ENCODE measurements at regions not wholly inside any gene's neighbourhood (a gene's known extent, or its start where the extent isn't known, plus 50 kb on each side); places are given as distances from the start of the nearest gene placed in this dataset.

DNA sequence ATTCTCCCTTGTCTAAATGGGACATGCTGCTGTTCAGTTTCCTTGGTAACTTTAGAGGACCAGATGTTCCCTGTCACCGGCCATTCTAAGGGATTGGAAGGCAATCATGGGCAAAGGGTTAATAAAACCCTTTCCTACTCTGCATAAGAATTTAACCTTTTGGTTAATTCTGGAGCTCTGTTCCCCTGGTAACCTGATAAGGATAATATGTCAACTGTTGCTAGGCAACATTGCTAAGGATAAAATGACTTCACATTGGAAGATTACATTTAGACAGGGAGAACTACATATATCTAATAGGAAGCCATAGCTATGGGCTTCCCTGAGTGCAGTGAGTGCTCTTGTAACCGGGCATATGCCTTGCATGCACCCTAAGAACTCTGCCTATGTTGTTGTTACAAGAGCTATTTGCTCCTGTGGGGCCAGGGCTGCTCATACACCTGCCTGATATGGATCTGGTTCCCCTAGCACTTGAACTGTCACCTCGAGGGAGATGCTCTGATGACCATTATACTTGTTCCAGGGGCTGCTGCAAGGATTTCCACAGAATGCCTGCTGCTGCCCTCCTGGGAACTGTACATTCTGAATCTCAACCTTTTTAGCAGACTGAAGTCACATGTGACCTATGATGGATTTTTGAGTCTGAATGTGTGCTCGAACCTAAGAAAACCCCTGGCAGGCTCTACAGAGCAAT is 326.3 kb upstream of the PDZRN3 start:
- H3K27me3 ChIP-seq (replicated peaks; ENCODE audit: insufficient read depth): no peaks in the 10 kb centered on the region
- H3K4me1 ChIP-seq (replicated peaks): no peaks in the 10 kb centered on the region
- H3K9me3 ChIP-seq: no peaks in the 10 kb centered on the region
- DNase-seq (ENCODE audit: low spot score): no peak
- H3K4me3 ChIP-seq: no peak overlapping the region
- H3K36me3 ChIP-seq: no peaks in the 10 kb centered on the region
- intact Hi-C loops (cut with DNase I): no loop called here
- WGBS: 72% methylated on average over 4 of the region's 4 CpGs
- H3K27ac ChIP-seq: no peak overlapping the region
- TF ChIP-seq, protein P1, sequence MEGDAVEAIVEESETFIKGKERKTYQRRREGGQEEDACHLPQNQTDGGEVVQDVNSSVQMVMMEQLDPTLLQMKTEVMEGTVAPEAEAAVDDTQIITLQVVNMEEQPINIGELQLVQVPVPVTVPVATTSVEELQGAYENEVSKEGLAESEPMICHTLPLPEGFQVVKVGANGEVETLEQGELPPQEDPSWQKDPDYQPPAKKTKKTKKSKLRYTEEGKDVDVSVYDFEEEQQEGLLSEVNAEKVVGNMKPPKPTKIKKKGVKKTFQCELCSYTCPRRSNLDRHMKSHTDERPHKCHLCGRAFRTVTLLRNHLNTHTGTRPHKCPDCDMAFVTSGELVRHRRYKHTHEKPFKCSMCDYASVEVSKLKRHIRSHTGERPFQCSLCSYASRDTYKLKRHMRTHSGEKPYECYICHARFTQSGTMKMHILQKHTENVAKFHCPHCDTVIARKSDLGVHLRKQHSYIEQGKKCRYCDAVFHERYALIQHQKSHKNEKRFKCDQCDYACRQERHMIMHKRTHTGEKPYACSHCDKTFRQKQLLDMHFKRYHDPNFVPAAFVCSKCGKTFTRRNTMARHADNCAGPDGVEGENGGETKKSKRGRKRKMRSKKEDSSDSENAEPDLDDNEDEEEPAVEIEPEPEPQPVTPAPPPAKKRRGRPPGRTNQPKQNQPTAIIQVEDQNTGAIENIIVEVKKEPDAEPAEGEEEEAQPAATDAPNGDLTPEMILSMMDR (IDR thresholded peaks at IDR 0.05): no peak
- TF ChIP-seq POLR2A (IDR thresholded peaks at IDR 0.05): no peak
- TF ChIP-seq POLR2AphosphoS5 (IDR thresholded peaks at IDR 0.05): no peak

DNA sequence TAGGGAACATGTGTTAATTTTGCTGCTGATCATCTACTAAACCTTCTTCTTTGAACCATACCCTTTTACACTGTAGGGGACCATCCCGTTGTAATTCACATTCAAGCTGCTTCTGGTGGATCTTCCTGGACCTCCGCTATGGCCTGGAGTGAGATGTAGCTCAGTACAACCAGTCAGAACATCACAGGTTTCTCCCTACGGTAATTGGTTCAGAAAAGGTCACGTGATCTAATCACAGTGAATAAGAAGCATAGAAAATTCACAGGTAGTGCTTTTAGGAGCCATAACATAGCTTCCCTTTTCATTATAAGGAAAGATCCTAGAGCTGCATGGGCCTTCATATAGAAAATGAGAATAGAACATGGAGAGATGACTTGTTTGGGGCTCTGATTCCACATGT is 320.8 kb upstream of the PDZRN3 start:
- intact Hi-C loops (cut with DNase I): no loop called here
- no peak overlapping the region for H3K27ac ChIP-seq
- TF ChIP-seq POLR2A (IDR thresholded peaks at IDR 0.05) (no peak), POLR2AphosphoS5 (IDR thresholded peaks at IDR 0.05) (no peak)
- TF ChIP-seq, protein P1 (IDR thresholded peaks at IDR 0.05): no peak
- no peak overlapping the region for H3K4me3 ChIP-seq
- H3K4me1 ChIP-seq (replicated peaks): no peaks in the 10 kb centered on the region
- no peak for DNase-seq (ENCODE audit: low spot score)
- H3K9me3 ChIP-seq: no peaks in the 10 kb centered on the region
- H3K27me3 ChIP-seq (replicated peaks; ENCODE audit: insufficient read depth): no peaks in the 10 kb centered on the region
- 92% methylated on average over 4 of the region's 4 CpGs for WGBS
- H3K36me3 ChIP-seq: no peaks in the 10 kb centered on the region

DNA sequence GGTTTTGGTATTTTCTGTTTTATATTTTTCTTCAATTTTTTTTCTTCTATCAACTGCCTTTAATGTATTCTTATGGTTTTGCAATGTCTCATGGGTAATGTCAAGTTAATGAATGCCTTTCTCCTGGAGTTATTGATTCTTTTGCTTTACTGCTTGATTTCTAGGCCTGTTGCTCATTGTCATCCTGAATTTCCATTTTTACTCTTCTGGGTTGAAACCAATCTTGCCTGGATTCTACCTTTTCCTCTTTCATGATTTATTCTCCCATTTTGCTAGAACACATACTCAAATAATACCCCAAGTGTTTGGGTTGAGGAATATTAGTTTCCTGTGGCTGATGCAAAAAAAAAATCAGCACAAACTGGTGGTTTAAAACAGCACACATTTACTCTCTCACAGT is 315.2 kb upstream of the PDZRN3 start:
- no peak overlapping the region for H3K27ac ChIP-seq
- no peaks in the 10 kb centered on the region for H3K36me3 ChIP-seq
- no peak for DNase-seq (ENCODE audit: low spot score)
- no peaks in the 10 kb centered on the region for H3K9me3 ChIP-seq
- no peaks in the 10 kb centered on the region for H3K4me1 ChIP-seq (replicated peaks)
- no peak for TF ChIP-seq POLR2AphosphoS5 (IDR thresholded peaks at IDR 0.05)
- no peak for TF ChIP-seq POLR2A (IDR thresholded peaks at IDR 0.05)
- TF ChIP-seq, protein P1 (IDR thresholded peaks at IDR 0.05): no peak
- no peak overlapping the region for H3K4me3 ChIP-seq
- intact Hi-C loops (cut with DNase I): no loop called here
- H3K27me3 ChIP-seq (replicated peaks; ENCODE audit: insufficient read depth): no peaks in the 10 kb centered on the region

DNA sequence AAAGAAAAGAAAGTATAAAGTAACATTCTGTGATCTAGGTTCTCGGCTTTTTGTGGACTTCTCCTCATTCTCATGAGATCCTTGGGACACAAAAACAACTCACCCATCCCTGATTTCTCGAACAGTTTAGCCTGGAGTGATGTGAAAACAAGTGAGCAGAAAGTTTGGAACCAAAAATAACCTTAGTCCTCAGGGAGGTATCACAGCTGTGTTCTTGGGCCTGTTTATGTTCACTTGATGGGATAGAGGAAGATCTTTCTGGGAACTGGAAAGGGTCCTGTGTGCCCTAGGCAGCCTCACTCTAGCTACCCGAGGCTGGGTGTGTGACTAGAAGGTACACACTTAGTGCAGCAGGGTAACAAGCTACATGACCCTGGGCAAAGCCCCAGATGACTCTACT is 308.8 kb upstream of the PDZRN3 start:
- intact Hi-C loops (cut with DNase I): no loop called here
- no peak for DNase-seq (ENCODE audit: low spot score)
- H3K27me3 ChIP-seq (replicated peaks; ENCODE audit: insufficient read depth): no peaks in the 10 kb centered on the region
- TF ChIP-seq POLR2A (IDR thresholded peaks at IDR 0.05): no peak
- TF ChIP-seq POLR2AphosphoS5 (IDR thresholded peaks at IDR 0.05): no peak
- H3K4me1 ChIP-seq (replicated peaks): no peaks in the 10 kb centered on the region
- H3K36me3 ChIP-seq: no peaks in the 10 kb centered on the region
- WGBS: 81% methylated on average over 3 of the region's 3 CpGs
- no peak overlapping the region for H3K4me3 ChIP-seq
- no peak overlapping the region for H3K27ac ChIP-seq
- H3K9me3 ChIP-seq: no peaks in the 10 kb centered on the region

DNA sequence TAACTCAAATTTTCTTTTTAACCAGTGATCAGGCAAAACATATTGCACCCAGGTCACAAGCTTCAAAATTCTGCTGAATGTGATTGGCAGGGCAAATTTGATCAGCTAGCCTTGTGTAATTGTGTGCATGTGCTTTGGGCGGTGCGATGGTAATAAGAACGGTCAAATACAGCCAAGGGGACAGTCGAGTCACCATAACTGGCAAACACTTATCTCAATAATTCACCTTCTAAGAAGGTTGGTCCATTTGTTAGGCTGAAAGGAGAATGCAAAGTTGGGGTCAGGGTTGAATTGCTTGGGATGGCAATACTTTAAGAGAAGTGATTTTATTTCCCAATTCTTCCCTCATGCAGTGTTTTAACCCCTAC is 302.4 kb upstream of the PDZRN3 start:
- intact Hi-C loops (cut with DNase I): no loop called here
- H3K4me3 ChIP-seq: no peak overlapping the region
- WGBS: 60% methylated on average over 4 of the region's 4 CpGs
- H3K36me3 ChIP-seq: no peaks in the 10 kb centered on the region
- H3K9me3 ChIP-seq: no peaks in the 10 kb centered on the region
- DNase-seq (ENCODE audit: low spot score): no peak
- TF ChIP-seq POLR2AphosphoS5 (IDR thresholded peaks at IDR 0.05) (no peak), POLR2A (IDR thresholded peaks at IDR 0.05) (no peak)
- TF ChIP-seq, protein P1 (IDR thresholded peaks at IDR 0.05): no peak
- H3K27me3 ChIP-seq (replicated peaks; ENCODE audit: insufficient read depth): no peaks in the 10 kb centered on the region
- no peak overlapping the region for H3K27ac ChIP-seq
- H3K4me1 ChIP-seq (replicated peaks): no peaks in the 10 kb centered on the region

Measured in prostate gland (tissue), 2 donors.